ENCODE measurements at regions not wholly inside any gene's neighbourhood (a gene's known extent, or its start where the extent isn't known, plus 50 kb on each side); places are given as distances from the start of the nearest gene placed in this dataset.

DNA sequence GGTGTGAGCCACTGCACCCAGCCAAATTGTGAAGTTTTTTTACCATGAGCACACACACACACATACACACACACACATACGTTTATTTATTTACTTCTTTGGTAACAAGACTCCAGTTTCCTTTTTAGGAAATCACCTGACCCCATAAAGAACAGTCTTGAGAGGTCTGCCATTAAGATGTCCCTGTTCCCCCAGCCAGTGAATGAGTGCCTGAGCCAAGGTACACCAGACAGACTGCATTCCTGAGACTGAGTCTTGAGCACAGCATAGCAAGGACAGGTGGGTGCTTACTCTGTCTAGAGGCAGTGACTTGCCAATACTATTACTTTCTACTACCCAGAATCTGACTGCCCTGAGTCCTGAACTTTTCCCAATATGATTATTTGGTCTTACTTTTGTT is 167.2 kb upstream of the SATB2 start:
- DNase-seq: no peak

DNA sequence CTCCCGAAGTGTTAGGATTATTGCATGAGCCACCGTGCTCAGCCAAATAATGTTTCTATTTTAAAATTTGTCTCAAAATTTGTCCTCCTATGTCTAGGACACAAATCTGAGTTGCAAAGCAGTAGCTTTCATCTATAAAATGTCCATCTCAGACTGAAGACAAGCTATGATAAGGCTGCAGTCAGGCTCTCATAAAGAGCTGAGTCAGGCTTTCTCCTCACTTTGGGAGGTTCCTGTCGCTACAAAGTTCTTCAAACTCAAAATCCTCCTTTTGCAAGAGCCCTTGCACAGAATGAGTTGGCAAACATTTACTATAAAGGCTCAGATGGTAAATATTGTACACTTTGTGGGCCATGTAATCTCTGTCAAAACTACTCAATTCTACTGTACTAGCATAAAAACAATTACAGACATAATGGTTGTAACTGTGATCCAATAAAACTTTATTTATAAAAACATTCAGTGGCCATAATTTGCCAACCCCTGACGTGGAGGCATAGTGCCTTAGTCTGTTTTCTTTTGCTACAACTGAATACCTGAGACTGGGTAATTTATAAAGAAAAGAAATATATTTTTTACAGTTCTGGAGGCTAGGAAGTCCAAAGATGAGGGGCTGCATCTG is 154.9 kb upstream of the SATB2 start:
- no peak for DNase-seq

DNA sequence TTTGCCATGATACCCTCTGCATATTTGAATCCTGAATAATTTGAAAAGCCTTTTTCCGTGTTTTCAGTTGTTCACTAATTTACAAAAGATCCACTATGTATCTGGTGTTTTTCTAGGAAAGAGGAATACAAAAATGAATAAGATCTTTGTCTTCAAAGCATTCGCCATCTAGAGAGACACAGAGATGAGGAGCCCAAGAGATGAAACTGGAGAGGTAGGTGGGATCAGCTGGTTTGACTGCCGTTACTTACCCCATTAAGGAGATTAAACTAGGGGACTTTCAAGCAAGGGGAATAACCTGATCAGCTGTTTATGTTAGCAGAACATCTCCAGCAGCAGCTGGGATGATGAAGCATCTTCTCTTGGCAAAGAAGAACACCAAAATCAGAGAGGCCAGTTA is 150.2 kb upstream of the SATB2 start:
- DNase-seq: no peak

DNA sequence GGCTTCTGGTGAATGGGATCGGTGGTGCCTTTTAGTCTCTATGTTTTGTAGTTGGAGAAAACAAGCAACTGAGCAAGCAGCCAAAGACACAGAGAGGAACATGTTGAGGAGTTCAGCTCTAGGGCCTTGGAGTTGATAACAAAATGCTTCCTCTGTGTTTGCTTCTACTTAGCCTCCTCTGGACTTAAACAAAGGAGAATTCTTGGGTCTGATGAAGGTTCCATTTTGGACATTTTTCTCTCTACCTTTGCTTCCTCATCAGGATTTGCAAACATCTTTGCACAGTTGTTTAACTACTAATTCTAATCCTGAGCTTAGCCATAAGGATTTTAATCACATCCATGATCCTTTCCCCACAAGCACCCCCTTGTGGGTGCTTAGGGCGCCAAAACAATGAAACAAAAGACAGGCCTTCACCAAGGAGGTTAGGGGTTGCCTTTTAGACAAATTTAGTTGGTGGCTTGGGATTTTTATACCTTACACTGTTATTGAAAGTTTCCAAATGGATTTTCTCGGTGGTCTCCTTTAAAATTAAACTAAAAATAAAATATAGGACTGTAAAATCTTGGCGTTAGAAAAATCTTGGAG is 148.5 kb upstream of the SATB2 start:
- no peak for DNase-seq

DNA sequence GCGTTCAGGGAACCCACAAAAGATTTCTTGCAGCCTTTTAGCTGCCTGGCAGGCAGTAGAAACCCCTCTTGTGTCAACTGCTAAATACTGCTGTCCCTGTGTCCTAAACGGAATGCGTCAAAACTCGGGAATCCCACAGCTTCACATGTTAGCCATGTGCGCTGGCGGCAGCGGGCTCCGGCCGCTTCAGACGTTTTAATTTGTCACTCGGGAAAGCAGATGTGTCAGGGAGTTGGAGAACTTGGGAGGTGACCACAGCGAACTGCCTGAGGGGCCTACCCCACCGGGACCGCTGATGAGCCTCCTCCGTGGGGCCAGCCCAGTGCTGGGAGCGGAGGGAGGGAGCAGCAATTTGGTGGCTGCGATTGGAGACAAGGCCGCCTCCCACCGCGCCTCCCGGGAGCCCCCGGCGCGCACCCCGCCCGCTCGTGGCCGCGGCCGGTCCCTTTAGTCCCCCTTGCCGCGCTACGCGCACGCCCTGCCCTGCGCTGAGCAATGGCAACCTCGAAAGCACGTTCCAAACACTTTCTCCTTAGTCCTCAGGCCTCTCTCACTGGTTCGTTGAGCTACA is 146.1 kb upstream of the SATB2 start:
- DNase-seq: no peak

DNA sequence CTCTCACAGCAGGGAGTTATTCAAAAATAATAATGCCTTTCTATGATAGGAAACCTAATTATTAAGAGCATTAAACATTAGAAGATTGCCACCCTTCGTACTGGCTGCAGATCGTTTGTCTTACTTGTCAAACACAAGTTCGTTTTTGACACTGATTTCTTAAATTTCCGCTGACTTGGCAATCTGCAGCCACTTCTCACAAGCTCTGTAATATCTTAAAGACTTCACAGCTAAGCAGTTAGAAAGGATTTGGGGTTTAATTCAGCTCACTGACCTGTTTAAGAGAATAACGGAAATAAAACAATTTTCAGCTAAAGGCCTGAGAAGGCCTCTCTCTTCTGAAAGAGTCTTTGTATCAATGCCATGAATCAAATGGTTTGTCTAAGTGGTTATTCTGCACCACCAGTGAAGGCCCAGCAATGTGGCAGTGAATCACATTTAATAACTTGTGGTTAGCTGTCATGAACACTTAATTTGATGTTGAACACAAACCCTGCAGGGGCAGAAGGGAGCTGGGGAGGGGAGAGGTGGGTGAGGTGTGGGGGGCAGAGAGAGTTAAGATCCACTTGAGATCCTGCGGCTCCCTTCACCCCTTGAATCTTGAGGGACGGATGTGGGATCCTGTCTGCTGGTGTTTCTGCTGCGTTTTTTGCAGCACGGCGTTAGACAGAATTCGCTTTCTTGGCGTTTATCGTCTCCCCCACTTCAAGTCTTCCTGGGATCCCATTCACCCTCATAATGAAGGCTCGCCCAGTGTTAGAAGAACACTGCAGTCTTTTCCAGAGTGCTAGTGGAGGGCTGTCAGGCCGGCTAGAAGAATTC is 145.4 kb upstream of the SATB2 start:
- DNase-seq: no peak

DNA sequence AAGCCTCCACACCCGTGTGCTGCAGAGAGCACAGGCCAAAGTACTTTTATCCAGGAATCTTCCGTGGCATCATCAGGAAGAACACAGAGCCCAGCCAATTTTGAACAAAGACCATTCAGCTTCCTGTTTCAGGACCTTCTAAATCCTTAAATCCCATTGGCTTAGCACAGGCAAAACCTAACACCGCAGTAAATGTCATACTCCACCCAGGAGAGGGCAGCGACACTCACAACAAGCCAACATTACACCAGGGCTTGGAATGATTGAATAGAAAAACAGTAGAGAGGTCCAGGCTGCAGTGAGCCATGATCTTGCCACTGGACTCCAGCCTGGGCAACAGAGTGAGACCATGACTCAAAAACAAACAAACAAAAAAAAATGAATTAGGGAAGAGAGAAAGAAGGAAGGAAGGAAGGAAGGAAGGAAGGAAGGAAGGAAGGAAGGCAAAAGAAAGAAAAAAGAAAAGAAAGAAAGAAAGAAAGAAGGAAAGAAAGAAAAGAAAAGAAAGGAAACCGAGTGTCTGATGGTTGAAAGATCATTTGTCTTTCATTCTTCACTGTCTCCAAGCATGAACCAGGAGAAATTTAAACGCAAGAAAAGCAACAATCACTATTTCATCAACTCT is 144.6 kb upstream of the SATB2 start:
- no peak for DNase-seq

DNA sequence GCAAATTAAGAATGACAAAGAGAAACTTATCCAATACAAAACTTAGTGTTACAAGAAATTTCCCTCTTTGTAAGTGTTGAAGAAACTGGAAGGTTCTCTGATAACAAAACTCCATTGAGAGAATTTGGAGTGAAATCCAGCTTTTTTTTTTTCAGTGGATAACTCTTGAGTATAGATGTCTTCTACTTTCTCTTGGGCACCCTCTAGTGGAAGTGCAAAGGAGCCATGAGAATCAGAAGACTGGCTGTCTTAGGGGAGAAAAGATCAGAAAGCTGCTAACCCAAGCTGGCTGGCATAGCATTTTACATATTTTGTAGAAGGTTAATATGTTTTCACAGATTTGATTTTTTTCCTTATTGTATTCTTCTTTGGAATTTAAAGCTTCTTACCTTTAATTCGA is 138.8 kb upstream of the SATB2 start:
- no peak for DNase-seq

DNA sequence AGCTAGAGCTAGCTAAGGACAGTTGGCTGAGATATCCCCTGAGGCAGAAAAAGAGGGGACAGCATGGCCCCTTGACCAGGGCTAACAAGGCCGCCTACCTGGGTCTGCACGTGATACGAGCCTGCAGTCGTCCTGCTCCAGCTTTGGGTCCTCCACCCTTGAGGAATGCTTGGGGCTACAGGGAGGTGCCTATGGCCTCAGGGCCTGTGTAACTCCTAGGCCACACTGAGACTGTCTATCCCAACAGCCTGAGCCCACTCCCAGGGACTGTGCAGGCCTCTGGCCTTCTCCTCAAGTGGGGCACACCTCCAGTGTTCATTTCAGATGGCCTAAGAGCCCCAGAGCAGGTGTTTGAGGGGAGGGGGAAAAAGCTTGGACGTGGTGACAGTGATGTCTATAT is 136.7 kb upstream of the SATB2 start:
- no peak for DNase-seq

DNA sequence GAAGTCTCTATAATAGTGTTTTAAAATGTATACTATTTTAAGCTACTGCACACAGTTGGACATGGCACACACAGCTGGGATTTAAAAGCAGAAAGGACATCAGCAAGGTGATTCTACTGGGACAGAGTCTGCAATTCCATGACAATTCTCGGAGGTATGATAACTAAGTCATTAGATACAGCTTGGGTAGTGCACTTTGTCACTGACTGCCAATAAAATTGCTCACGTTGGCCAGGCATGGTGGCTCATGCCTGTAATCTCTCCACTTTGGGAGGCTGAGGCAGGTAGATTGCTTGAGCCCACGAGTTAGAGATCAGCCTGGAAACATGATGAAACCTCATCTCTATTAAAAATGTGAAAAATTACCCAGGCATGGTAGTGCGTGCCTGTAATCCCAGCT is 134.1 kb upstream of the SATB2 start:
- no peak for DNase-seq

DNA sequence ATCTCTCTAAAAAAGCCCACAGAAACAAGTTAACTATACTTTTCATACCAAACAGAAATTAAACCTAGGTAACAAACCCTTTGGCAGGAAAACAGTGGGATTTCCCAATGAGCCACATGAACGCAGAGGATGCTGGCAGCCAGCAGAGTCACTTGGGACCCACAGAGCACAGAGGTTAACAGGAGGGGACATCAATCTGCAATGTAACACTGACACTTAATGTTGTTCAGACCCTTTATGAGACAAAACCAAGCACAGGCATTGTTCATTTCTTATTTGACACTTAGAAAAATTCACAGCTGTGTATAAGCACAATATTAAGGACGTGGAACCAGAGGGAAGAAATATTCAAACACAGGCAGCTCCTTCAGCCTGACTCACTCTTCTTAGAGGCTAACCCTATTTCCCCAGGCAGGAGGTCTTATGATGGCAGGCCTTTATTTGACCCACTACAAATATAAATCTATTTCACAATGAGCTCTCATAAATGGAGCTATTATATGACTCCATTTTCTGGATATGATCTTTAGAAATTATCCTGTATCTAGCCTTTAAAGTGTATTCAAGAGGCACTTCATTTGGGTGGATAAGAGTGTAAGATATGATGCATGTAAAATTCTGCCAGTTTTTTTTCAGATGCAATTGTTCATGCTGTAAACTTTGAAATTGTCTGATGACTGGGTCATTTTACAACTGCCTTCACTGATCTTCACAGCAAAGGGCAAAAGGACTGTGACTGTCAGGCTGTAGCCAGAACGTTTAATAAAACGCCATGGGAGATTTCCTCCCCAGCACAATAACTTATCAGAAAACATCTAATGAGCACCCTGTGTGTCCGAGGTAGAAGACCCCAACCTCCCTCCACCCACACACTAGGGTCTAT is 132.8 kb upstream of the SATB2 start:
- DNase-seq: no peak

DNA sequence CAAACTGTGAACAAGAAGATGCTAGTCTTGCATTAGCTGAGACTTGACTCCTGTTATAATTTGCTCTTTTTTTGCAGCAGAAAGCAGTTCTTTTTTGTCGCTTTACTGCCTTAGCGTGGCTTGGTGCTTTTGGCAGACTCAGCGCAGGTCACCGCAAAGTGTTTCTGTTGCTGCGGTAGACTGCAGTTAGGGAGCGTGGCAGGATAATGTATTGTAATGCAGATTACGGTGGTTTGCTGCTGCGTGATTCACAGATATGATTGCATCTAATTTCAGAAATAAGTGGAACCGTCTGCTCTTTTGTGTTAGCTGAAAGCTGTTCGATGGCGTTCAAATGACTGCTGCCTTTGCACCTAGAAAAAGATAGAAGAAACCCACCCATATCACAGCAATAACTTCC is 131.6 kb upstream of the SATB2 start:
- no peak for DNase-seq

DNA sequence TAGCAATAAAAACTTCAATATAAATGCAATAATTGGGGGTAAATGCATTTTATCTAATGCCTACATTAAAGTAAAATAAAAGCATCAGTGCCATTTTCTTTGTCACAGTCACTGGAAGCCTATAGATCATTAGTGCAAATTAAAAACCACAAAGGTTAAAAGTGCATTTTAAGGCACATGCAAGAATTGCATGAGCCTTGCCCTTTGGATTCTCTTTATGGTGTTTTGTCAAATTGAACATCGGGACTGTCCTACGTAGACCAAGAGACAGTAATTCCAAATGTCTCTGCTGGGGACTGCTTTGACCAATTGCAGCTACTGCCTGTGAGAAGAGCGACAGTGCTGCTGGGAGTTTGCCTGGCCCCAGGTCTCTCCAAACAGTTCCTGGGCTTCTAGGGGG is 130.3 kb upstream of the SATB2 start:
- DNase-seq: no peak

DNA sequence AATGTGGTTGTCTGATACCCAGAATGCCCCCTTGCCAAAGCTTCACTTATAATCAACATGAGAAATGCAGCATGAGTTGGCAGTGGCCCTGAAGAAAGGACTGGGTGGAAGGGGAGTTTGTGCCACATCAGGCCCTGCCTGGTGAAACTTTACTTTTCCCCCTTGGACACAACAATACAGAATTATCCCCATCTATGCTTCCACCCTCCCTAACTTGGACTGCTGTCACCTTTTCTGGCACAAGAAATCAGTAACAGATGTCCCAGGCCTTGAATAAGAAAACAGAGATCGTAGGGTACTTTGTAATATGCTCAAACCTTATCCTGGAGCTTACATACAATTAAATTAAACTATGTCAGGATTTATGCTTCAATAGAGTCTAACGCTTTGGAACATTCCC is 128.9 kb upstream of the SATB2 start:
- DNase-seq: no peak

DNA sequence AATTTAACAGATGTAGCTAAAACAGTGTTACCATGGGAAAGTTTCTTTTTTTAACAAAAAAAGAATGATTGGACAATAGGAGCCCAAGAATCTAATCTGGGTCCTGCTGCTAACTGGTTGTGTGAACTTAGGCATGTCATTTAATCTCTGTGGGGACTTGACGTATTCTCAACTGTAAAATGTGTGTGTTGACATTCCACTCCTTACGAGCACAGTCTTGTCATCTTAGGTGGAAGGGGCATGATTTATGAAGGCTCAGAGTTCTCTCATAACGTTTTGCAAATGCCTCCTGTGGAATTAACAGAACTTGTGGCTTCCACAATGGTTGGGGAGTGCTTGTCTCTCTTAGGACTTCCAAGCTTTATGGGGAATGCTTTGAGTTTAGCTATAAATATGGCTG is 125.9 kb upstream of the SATB2 start:
- DNase-seq: no peak

DNA sequence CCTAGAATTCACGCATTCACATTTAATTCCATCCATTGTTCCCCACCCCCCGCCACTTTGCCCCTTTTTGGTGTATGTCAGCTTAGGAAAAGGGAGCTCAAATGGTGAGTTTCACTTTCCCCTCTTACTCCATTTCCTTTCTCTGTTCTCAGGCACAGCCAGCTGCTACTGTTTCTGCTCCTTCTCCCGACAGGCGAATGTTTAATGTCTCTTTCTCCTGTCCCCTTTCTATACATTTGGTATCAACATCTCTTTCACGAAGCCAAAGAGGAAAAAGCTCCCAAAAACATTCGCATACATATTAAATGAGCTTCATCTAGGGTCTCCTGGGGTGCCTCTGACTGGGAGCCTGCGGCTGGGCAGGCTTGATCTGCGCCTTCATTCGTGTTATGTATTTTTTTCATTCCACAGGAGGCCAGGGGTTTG is 124.2 kb upstream of the SATB2 start:
- no peak for DNase-seq

DNA sequence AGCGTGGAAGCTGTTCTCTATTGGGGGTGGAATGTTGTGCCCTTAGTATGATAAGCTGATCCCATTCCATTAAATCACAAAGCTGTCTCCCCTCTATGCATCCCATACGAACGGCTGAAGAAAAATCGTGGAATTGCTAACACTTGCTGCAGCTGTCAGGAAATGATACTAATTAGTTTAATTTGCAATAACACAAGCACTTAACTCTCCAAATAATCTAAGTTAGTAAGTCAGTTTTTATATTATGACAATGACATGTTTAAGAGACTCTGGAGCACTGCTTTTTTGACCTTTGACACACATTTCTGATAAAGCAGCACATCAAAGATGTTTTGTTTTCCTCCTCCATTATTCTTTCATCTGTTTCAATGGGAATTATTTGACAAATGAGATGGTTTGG is 123.7 kb upstream of the SATB2 start:
- DNase-seq: no peak

DNA sequence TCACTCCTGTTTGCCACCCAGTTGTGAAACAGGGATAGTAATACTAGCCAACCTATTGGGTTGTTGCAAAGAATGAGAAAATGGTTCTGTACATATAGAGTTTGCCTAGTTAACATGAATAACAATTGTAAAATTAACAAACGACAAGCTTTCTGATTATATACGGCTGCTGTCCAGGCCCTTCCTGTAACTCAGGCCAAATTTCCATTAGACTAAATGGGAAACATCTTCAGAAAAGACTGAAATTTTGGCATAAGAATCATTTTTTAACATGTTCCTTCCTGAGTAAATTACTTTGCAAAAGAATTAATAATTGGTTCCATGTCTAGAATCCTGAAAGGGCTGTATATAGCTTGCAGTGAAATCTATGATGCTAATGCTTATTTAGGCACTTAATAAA is 117.7 kb upstream of the SATB2 start:
- no peak for DNase-seq

DNA sequence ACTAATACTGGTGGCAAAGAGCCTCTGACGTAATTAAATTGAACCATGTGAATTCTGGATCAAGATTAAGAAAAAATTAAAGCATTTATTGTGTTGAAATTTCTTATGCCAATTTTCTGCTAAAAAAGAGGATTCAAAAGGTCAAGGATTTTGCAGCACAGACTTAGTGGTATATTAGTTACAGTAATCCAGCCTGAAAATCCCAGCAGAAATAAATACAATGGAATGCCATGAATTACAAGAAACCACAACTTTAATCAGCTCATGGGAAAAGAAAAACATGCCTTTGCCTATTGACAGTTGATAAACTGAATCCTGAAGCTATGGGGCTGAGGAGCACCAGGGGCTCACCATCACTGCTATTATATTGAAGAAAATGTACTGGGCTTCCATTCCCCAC is 114.8 kb upstream of the SATB2 start:
- no peak for DNase-seq

DNA sequence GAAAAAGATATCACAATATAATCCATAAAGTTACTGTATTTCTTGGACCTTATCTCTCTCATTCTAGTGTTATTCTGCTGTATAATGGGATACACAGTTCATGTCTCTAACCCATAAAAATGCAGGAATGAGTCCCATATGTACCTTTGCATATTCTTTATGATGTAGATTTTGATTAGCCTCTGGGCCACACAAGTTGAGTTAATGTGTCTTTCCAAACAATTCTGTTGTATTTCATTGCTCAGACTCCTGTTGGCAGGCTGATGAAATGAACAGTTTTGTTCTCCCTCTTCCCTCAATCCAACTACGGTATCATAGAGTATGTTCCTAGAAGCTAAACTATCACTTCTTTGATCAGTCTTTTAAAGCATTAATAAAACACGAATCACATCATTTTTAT is 113.2 kb upstream of the SATB2 start:
- no peak for DNase-seq

DNA sequence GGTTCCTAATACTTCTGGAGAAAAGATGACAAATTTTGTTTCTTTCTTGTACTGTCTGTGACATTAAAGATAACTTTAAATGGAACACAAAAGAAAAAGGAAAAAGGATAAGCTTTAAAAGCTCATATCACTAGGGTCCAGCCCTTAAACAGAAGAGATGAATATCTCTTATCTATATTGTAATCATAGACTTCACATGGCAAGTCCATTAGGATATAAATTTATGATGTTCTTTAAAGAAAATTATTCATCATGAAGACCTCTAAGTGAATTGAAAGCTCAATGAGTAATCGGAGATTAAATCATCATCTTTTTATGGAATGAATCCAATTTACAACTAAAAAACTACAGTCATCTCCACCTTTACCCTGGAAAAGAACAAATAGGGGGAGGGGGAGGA is 111.6 kb upstream of the SATB2 start:
- DNase-seq: no peak

DNA sequence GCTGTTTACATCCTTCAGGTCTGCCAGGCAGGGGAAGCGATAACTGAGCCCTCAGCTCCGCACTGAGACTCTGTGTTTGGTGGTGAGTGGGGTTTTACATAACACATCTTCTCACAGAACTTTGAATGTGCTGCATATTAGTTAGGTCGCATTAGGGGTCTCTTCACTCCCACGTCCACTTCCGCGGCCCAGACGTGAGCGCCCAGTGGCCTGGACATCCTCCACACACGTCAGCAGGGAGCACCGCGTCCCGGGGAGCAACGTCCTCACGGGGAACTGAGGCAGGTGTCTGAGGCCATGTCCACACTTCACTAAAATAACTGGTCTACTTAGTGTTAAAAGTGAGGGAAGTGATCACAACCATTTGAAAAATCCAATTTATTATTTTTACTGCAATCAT is 100.4 kb upstream of the SATB2 start:
- no peak for DNase-seq

Data from NCI-H1048 (cell line).